ENCODE measurements at regions not wholly inside any gene's neighbourhood (a gene's known extent, or its start where the extent isn't known, plus 50 kb on each side); places are given as distances from the start of the nearest gene placed in this dataset.

DNA sequence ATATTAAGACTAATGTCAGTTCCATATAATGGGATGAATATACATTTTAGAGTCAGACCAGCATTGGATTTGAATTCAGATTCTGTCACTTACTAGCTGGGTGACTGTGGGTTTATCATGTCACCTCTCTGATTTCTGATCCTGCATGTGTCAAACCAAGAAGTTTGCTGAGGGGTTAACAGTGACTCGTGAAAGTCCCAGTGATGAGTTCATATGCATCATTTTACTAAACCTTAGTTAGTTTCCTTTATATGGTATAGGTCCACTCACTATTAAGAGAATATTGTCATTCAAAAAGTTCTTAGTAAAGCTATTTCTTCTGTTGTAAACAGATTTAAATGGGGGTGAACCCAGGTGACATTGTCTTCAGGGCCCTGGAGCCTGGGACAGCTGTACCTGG lies 102.3 kb downstream of the ZNF621 start:
- TF ChIP-seq TAF1 (IDR thresholded peaks at IDR 0.05; ENCODE audit: borderline replicate concordance, insufficient read depth, low read length) (no peak), SIN3A (IDR thresholded peaks at IDR 0.05; ENCODE audit: borderline replicate concordance, insufficient read depth, low read length) (no peak)

All from PFSK-1 (cell line).